ENCODE measurements at regions not wholly inside any gene's neighbourhood (a gene's known extent, or its start where the extent isn't known, plus 50 kb on each side); places are given as distances from the start of the nearest gene placed in this dataset.

DNA sequence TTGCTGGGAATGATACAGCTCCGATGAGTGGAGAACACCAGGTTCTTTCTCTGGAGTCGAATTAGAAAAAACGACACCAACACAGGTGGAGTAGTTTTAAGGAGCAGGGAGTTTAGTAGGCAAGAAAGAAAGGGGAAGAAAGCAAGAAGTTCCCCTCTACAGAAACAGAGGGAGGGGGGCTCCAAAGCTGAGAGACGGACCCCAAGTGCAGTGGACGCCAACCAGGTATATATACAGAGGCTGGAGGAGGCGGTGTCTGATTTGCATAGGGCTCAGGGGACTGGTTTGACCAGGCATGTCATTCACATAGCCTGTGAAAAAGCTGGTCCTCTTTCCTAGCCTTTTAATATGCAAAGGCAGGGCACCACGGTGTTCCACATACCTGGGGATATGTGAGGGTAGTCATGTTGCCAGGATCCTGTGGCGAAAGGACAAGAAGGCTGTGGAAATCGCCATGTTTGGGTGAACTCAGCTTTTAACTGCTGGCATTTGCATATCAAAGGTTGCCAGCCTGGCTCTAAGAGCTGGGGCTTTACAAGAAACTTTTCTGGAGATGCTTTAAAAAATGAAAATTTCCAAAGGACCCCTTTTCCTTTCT lies 887.4 kb upstream of the EPHA6 start (continued):
- TF ChIP-seq RAD21 (IDR thresholded peaks at IDR 0.05 in 1 of 2, conservative IDR thresholded peaks at IDR 0.05 in 1 of 2; ENCODE audit: low read depth in 2 of 2, low read length in 2 of 2): no peak
- no peak for TF ChIP-seq CTCF (IDR thresholded peaks at IDR 0.05; ENCODE audit: control extremely low read depth in 1 of 3, insufficient read depth in 1 of 3, low read depth in 1 of 3, low read length in 3 of 3)
- no peak for TF ChIP-seq NRF1 (IDR thresholded peaks at IDR 0.05; ENCODE audit: low read depth, low read length)
- no peak for TF ChIP-seq CHD1 (IDR thresholded peaks at IDR 0.05; ENCODE audit: low read depth, low read length)
- no peak for TF ChIP-seq POLR2AphosphoS5 (IDR thresholded peaks at IDR 0.05; ENCODE audit: low read depth, low read length)
- no peak for TF ChIP-seq USF2 (IDR thresholded peaks at IDR 0.05; ENCODE audit: low read length)
- TF ChIP-seq SIN3A (conservative IDR thresholded peaks at IDR 0.05 in 1 of 2, IDR thresholded peaks at IDR 0.05 in 1 of 2; ENCODE audit: low read depth in 1 of 2, low read length in 2 of 2): no peak
- TF ChIP-seq RNF2 (IDR thresholded peaks at IDR 0.05; ENCODE audit: borderline replicate concordance, low read depth, low read length, missing control alignments, poor library complexity, severe bottlenecking): no peak
- TF ChIP-seq SP2 (IDR thresholded peaks at IDR 0.05; ENCODE audit: low read length): no peak
- TF ChIP-seq CEBPB (IDR thresholded peaks at IDR 0.05; ENCODE audit: low read depth, low read length): no peak
- peak; percentile 77 for TF ChIP-seq TBP (IDR thresholded peaks at IDR 0.05; ENCODE audit: low read depth, low read length)
- peak; percentile 62 for TF ChIP-seq ASH2L (IDR thresholded peaks at IDR 0.05; ENCODE audit: low read length)
- no peak for TF ChIP-seq HDAC6 (IDR thresholded peaks at IDR 0.05; ENCODE audit: low read depth, low read length)
- no peak for TF ChIP-seq TAF7 (optimal IDR thresholded peaks at IDR 0.05; ENCODE audit: borderline replicate concordance, low read depth, low read length)
- TF ChIP-seq POLR2A (IDR thresholded peaks at IDR 0.05; ENCODE audit: control extremely low read depth in 1 of 2, low read depth in 2 of 2, low read length in 2 of 2): no peak
- TF ChIP-seq, protein P1, sequence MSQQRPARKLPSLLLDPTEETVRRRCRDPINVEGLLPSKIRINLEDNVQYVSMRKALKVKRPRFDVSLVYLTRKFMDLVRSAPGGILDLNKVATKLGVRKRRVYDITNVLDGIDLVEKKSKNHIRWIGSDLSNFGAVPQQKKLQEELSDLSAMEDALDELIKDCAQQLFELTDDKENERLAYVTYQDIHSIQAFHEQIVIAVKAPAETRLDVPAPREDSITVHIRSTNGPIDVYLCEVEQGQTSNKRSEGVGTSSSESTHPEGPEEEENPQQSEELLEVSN (IDR thresholded peaks at IDR 0.05): no peak
- TF ChIP-seq SRF (IDR thresholded peaks at IDR 0.05; ENCODE audit: low read depth, low read length): peak; percentile 70; the same call in 1 of the 2 replicates
- no peak for TF ChIP-seq KDM1A (IDR thresholded peaks at IDR 0.05; ENCODE audit: borderline replicate concordance, low read length)
- TF ChIP-seq EZH2 (IDR thresholded peaks at IDR 0.05; ENCODE audit: low read depth, low read length, severe bottlenecking): no peak
- TF ChIP-seq CBX5 (IDR thresholded peaks at IDR 0.05; ENCODE audit: low read depth, low read length): no peak
- TF ChIP-seq CHD2 (IDR thresholded peaks at IDR 0.05; ENCODE audit: low read length): no peak

Measured in H1 (cell line).